Body of pancreas (tissue), 4 donors: ENCODE measurements at regions not wholly inside any gene's neighbourhood (a gene's known extent, or its start where the extent isn't known, plus 50 kb on each side); places are given as distances from the start of the nearest gene placed in this dataset.

ENCODE experiments used
- POLR2A ChIP-seq, 3 donors: fragments of 450-650 bp; IDR thresholded peaks; one replicate each; pipeline ENCODE4 v1.6.1; 2016; ENCODE audit warnings: antibody characterized with exemption in 3 of 3, mild to moderate bottlenecking in 2 of 3
- TF ChIP-seq, protein P1 (sequence below), 7 experiments: fragments of 450-650 bp in 4 of 7; fragments of 200-600 bp in 3 of 7; sonication (generic) in 3 of 7; IDR thresholded peaks; one replicate each; pipeline ENCODE4 v1.5.1; 2016 to 2019; ENCODE audit warnings: antibody characterized with exemption in 7 of 7

DNA sequence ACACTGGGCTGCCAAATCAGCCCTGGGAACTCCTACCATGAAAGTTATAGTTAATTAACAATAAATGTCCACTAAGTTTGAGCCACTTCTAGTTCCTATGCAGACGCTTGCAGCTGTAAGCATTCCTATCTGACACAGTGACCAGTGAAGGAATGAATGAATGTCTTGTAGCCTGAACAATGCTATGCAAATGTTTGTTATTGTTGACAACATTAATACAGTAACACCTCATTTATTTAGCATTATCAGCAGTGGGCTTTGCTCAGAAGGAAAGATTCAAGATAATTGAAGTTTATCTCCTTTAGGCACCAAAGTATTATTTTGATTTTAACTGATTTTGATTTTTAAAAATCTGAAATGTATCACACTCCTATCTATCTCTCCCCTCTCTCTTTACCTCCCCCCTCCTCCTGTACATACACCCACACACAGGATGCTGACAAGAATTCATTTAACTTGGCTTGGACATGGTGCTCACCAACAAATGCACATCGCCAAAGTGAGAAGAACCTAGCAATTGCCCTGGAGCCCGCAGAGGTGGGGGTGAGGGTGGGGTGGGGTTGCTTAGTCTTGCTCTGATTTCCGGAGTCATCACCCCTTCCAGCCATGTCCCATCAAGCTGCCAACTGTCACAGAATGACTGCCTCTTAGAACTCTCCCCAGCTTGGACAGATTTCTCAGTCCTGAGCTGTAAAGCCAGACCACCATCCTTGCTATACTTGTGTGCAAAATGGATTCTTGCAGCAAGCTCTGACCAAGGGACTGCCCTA lies 215.3 kb upstream of the CSF3R start:
- TF ChIP-seq, protein P1, sequence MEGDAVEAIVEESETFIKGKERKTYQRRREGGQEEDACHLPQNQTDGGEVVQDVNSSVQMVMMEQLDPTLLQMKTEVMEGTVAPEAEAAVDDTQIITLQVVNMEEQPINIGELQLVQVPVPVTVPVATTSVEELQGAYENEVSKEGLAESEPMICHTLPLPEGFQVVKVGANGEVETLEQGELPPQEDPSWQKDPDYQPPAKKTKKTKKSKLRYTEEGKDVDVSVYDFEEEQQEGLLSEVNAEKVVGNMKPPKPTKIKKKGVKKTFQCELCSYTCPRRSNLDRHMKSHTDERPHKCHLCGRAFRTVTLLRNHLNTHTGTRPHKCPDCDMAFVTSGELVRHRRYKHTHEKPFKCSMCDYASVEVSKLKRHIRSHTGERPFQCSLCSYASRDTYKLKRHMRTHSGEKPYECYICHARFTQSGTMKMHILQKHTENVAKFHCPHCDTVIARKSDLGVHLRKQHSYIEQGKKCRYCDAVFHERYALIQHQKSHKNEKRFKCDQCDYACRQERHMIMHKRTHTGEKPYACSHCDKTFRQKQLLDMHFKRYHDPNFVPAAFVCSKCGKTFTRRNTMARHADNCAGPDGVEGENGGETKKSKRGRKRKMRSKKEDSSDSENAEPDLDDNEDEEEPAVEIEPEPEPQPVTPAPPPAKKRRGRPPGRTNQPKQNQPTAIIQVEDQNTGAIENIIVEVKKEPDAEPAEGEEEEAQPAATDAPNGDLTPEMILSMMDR (IDR thresholded peaks at IDR 0.05), result no peak
- TF ChIP-seq POLR2A (IDR thresholded peaks at IDR 0.05), result no peak
